Liver (tissue), 3 donors: ENCODE measurements at regions not wholly inside any gene's neighbourhood (a gene's known extent, or its start where the extent isn't known, plus 50 kb on each side); places are given as distances from the start of the nearest gene placed in this dataset.

Experiments used
- ATF3 ChIP-seq: IDR thresholded peaks from 2 replicates; pipeline ENCODE4 v1.6.1; 2016; ENCODE audit warnings: antibody characterized with exemption
- CTCF ChIP-seq: fragments of 150-350 bp; IDR thresholded peaks from 2 replicates; pipeline ENCODE4 v1.5.1; 2017; ENCODE audit warnings: improper control_type of control experiment, low read depth, low read length; ENCODE audit not compliant: missing input control
- EGR1 ChIP-seq, 2 donors: IDR thresholded peaks; 2 replicates each; pipeline ENCODE4 v1.6.1; 2016 to 2018; ENCODE audit warnings: antibody characterized with exemption in 2 of 2, low read depth in 2 of 2
- JUND ChIP-seq, 2 donors: IDR thresholded peaks; 2 replicates each; pipeline ENCODE4 v1.6.1; 2016; ENCODE audit warnings: antibody characterized with exemption in 2 of 2
- MAX ChIP-seq: IDR thresholded peaks from 2 replicates; pipeline ENCODE4 v1.6.1; 2016; ENCODE audit warnings: antibody characterized with exemption
- SP1 ChIP-seq: IDR thresholded peaks from 2 replicates; pipeline ENCODE4 v1.6.1; 2018; ENCODE audit warnings: antibody characterized with exemption, mild to moderate bottlenecking
- TAF1 ChIP-seq: conservative IDR thresholded peaks from 2 replicates; pipeline ENCODE4 v1.6.1; 2016; ENCODE audit warnings: antibody characterized with exemption, mild to moderate bottlenecking
- YY1 ChIP-seq: IDR thresholded peaks from 2 replicates; pipeline ENCODE4 v1.6.1; 2016; ENCODE audit warnings: antibody characterized with exemption, mild to moderate bottlenecking
- TF ChIP-seq, protein P1 (sequence below): IDR thresholded peaks from 2 replicates; pipeline ENCODE4 v1.6.1; 2016; ENCODE audit warnings: antibody characterized with exemption, mild to moderate bottlenecking
- donor health status: healthy.
- donor health status: healthy.

DNA sequence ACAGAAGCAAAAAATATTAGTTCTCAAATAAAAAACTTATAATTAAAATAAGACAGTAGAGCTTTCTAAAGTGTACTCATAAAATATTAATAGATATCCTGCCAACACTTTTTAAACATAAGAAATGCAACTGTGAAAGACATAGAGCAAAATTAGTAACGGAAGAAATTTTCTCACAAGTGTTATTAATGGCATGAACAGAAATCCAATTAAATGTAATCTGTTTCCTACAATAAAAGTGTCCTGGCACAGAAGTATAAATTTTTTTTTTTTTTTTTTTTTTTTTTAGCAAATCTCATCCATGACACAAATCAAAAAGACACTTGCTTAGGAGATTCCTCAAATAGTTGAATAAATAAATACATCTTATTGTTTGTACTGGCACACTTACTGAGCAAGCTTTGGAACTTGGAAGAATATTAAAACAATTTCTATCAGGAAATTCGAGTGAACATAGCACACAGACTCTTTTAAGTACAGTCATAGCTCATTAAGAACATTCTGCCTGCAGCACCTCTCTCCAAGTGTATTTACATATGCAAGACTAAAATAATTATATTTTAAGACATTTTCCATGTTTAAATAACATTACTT is 227.2 kb upstream of the ROBO2 start:
- TF ChIP-seq SP1 = no peak
- no peak for TF ChIP-seq CTCF
- no peak for TF ChIP-seq JUND (IDR thresholded peaks at IDR 0.05)
- TF ChIP-seq MAX = no peak
- TF ChIP-seq YY1 = no peak
- TF ChIP-seq, protein P1, sequence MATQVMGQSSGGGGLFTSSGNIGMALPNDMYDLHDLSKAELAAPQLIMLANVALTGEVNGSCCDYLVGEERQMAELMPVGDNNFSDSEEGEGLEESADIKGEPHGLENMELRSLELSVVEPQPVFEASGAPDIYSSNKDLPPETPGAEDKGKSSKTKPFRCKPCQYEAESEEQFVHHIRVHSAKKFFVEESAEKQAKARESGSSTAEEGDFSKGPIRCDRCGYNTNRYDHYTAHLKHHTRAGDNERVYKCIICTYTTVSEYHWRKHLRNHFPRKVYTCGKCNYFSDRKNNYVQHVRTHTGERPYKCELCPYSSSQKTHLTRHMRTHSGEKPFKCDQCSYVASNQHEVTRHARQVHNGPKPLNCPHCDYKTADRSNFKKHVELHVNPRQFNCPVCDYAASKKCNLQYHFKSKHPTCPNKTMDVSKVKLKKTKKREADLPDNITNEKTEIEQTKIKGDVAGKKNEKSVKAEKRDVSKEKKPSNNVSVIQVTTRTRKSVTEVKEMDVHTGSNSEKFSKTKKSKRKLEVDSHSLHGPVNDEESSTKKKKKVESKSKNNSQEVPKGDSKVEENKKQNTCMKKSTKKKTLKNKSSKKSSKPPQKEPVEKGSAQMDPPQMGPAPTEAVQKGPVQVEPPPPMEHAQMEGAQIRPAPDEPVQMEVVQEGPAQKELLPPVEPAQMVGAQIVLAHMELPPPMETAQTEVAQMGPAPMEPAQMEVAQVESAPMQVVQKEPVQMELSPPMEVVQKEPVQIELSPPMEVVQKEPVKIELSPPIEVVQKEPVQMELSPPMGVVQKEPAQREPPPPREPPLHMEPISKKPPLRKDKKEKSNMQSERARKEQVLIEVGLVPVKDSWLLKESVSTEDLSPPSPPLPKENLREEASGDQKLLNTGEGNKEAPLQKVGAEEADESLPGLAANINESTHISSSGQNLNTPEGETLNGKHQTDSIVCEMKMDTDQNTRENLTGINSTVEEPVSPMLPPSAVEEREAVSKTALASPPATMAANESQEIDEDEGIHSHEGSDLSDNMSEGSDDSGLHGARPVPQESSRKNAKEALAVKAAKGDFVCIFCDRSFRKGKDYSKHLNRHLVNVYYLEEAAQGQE = no peak
- TF ChIP-seq EGR1 (IDR thresholded peaks at IDR 0.05; ENCODE audit: low read depth in 2 of 2) = no peak
- TF ChIP-seq TAF1 = no peak
- no peak for TF ChIP-seq ATF3
